ENCODE measurements at regions not wholly inside any gene's neighbourhood (a gene's known extent, or its start where the extent isn't known, plus 50 kb on each side); places are given as distances from the start of the nearest gene placed in this dataset.
"Not testable (repeated sequence)": the region's sequence is repeated elsewhere in the genome, so short reads cannot be mapped to it uniquely, and the experiment has no call there.

GRCh38 chr5:19169426-19169825 is 818.6 kb downstream of the CDH18 start:
- DNase-seq: no peak

- DNase-seq: no peak
Observed at GRCh38 chr5:19172926-19173470, 815.0 kb downstream of the CDH18 start.

GRCh38 chr5:19175776-19176570 is 812.0 kb downstream of the CDH18 start:
- DNase-seq: no peak

GRCh38 chr5:19179571-19179970 is 808.4 kb downstream of the CDH18 start:
- DNase-seq: no peak

- no peak for DNase-seq
Observed at GRCh38 chr5:19189176-19189575, 798.8 kb downstream of the CDH18 start.

GRCh38 chr5:19193631-19194030 is 794.4 kb downstream of the CDH18 start:
- no peak for DNase-seq

GRCh38 chr5:19196631-19197030 is 791.4 kb downstream of the CDH18 start:
- no peak for DNase-seq

GRCh38 chr5:19200251-19200650 is 787.7 kb downstream of the CDH18 start:
- DNase-seq: no peak

- no peak for DNase-seq
Observed at GRCh38 chr5:19208397-19208796, 779.6 kb downstream of the CDH18 start.

GRCh38 chr5:19210886-19211285 is 777.1 kb downstream of the CDH18 start:
- no peak for DNase-seq

- no peak for DNase-seq
Observed at GRCh38 chr5:19229179-19229835, 758.7 kb downstream of the CDH18 start.

- no peak for DNase-seq
Observed at GRCh38 chr5:19233573-19233972, 754.4 kb downstream of the CDH18 start.

GRCh38 chr5:19235101-19235584 is 752.9 kb downstream of the CDH18 start:
- no peak for DNase-seq

GRCh38 chr5:19240170-19240569 is 747.8 kb downstream of the CDH18 start:
- DNase-seq: no peak

- DNase-seq: no peak
Observed at GRCh38 chr5:19241690-19242089, 746.3 kb downstream of the CDH18 start.

GRCh38 chr5:19246191-19246590 is 741.8 kb downstream of the CDH18 start:
- not testable (repeated sequence) for DNase-seq

- no peak for DNase-seq
Observed at GRCh38 chr5:19247302-19247701, 740.7 kb downstream of the CDH18 start.

GRCh38 chr5:19256036-19256435 is 732.0 kb downstream of the CDH18 start:
- DNase-seq: no peak

GRCh38 chr5:19258686-19259085 is 729.3 kb downstream of the CDH18 start:
- DNase-seq: no peak

GRCh38 chr5:19261879-19262278 is 726.1 kb downstream of the CDH18 start:
- no peak for DNase-seq

GRCh38 chr5:19264821-19265220 is 723.2 kb downstream of the CDH18 start:
- DNase-seq: no peak

GRCh38 chr5:19266791-19267190 is 721.2 kb downstream of the CDH18 start:
- DNase-seq: no peak

GRCh38 chr5:19270153-19270552 is 717.8 kb downstream of the CDH18 start:
- DNase-seq: no peak

GRCh38 chr5:19274578-19274977 is 713.4 kb downstream of the CDH18 start:
- DNase-seq: no peak

Data from NK-92 treated with Interleukin-12 subunit alpha and Interleukin-12 subunit beta, amount 100 ng/mL, for 24 hours (cell line).